GM19452 (cell line): ENCODE measurements at regions not wholly inside any gene's neighbourhood (a gene's known extent, or its start where the extent isn't known, plus 50 kb on each side); places are given as distances from the start of the nearest gene placed in this dataset.
"Not testable (repeated sequence)": the region's sequence is repeated elsewhere in the genome, so short reads cannot be mapped to it uniquely, and the experiment has no call there.

Source experiments
- ATAC-seq: cut with Tn5 transposase; IDR thresholded peaks from one replicate; pipeline ENCODE4 v1.9.1; 2021; ENCODE audit not compliant: unreplicated experiment

DNA sequence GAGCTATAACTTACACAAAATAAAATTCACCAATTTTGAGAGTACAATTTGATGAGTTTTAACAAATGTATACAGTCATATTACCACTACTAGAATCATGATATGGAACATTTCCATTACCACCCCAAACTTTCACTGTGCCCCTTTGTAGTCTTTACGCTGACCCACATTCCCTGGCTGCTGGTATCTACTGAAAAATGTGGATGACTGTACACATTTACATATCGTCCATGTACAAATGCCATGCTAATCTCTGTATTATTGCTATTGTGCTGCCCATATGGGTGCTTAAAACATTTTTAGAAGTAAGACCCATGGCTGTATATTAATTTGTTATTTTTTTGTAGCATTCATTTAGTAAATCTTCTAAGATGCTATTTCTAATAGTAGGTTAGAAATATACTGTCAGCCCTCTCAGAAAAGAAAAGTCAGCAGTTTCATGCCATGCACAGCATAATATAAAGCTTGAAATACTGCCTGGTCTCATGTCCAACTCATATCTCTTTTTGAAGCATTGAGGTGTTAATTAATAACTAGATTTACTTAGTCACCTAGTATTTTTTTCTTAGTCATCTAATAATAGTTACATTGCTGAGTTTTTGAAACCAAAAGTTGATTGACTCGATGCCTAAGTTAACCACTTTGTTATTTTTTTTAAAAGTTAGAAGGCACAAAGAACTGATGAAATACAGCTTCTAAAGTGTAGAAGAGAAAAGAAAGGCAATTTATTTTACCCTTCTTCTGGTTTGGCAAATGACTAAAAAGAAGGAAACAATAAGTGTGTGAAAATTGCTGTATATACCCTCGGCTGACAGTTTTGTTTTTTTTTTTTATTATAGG lies 188.3 kb upstream of the MEF2C start:
- peak; percentile 85 for ATAC-seq

DNA sequence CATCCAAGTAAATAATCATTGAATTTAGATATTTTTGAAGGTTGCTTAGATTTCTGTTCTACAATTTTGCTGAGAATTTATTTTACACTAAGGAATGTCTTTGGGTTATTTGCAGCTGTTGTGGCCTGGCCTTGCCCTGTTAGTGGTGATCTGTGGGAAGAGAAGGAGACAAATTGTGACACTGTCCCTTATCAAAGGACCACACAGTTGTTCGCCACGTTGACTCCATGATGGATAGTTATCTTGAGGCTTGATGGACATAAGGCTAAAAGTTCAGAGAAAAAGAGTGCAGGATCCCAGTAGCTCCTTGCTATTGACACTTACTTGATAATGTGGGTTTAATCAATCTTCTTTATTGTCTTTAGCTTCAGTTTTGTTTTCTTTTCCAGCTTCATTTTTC lies 186.6 kb upstream of the MEF2C start:
- no peak for ATAC-seq

DNA sequence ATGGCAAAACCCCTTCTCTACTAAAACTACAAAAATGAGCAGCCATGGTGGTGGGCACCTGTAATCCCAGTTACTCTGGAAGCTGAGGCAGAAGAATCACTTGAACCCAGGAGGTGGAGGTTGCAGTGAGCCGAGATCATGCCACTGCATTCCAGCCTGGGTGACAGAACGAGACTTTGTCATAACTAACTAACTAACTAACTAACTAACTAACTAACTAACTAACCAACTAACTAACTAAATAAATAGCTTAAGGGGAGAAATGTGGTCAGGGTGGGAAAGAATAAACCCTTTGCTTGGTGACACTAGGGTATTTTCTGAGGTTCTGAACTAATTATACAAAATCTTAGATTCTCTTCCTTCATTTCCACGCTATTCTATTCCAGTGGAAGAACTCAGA lies 184.4 kb upstream of the MEF2C start:
- no peak for ATAC-seq

DNA sequence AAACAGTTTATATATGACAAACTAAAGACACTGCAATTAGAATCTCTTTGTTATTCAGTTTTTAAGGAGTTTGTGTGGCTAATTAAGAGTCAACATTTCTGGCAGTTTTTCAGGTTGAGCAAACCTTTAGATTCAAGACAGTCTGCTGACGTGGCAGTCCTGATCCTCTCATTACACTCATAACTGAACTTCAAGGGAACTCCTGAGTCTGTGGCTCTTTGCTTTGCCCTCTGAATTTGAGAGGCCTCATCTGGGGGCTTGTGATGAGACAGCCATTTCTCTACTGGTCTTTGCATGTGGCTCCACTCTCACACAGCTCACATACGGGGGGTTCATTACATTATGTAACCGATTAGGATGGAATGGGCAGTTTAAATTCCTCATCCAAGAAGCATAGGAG lies 182.9 kb upstream of the MEF2C start:
- no peak for ATAC-seq

DNA sequence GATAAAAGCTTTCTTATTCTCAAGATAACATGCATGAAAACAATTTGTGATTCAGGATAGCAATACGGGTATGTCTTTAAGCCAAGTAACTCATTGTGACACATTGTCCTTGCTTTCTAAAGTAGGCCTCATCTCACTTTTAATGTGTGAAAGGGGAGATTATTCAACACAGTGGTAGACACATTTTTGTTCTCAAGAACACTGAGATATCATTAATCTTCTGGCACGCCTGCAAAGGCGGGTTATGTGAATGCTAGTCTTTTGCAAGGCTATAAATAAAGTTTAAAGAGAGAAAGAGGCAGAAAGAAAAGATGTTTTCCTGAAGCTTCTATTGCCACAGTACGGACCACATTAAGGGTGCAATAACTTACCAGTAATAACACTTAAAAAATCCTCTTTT lies 181.8 kb upstream of the MEF2C start:
- no peak for ATAC-seq

DNA sequence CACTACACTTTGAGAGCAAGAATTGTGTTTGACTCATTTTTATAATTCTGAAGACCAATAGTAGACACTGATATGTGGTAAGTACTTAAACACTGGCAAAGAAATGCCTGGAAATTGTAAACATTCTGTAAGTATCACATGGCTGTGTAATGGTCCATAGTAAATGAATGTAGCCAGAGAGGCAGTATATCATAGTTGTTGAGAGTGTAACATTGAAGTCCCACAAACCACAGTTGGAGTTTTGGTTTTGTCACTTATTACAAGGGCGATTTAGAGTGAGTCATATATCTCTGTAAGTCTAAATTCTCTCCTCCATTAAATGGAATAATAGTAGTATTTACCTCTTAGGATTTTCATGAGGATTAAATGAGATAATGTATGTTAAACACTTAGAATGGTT lies 181.1 kb upstream of the MEF2C start:
- ATAC-seq: peak; percentile 71

DNA sequence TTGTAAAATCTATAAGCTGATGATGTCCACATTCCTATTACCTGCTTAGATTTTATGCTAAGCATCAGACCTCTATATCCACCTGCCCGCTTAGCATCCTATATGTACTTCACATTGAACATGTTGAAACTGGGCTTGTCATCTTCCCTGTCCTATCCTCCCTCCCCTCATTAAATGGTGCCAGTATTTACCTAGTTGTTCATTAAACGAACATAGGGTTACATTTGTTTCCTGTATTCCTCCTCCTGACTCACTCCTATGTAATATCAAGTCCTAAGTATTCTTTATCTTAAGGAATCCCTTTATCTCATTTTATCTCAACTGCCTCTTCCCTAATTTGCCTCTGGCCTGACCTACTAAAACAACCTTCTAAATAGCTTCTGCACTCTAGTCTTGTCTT lies 177.8 kb upstream of the MEF2C start:
- no peak for ATAC-seq

DNA sequence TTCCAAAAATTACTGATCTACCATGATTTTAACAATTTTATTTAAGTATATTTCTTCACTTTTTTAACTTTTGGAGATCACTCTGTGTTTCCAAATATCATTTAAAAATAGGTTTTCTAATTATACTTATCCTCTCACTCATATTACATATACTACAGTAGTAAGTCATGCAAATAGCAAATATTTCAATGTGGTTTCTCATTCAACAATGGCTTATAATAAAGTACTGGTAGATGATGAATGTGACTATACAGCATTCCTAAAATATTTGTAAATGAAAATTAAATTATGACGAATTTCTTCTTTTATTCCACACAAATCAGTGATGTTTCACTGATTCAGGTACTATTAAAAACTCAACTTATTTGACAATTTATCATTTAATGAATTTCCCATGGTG lies 176.3 kb upstream of the MEF2C start:
- ATAC-seq: no peak

DNA sequence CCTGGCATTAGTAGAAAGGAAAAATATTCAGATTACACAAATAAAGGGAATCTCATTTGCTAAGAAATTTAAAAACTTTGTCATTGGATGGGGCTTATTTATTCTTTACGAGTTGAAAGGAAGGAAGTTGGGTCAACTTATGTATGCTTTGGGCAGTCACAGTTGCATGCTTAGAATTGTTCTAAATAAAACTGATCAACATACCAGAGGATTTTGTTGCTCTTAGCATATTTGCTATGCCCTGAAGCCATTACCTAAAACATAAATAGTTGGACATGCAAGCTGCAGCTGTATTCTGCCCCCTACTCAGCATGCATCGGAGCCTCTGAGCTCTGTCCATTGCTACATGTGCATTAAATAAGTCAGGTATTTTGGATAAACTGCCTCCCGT lies 172.7 kb upstream of the MEF2C start:
- no peak for ATAC-seq

DNA sequence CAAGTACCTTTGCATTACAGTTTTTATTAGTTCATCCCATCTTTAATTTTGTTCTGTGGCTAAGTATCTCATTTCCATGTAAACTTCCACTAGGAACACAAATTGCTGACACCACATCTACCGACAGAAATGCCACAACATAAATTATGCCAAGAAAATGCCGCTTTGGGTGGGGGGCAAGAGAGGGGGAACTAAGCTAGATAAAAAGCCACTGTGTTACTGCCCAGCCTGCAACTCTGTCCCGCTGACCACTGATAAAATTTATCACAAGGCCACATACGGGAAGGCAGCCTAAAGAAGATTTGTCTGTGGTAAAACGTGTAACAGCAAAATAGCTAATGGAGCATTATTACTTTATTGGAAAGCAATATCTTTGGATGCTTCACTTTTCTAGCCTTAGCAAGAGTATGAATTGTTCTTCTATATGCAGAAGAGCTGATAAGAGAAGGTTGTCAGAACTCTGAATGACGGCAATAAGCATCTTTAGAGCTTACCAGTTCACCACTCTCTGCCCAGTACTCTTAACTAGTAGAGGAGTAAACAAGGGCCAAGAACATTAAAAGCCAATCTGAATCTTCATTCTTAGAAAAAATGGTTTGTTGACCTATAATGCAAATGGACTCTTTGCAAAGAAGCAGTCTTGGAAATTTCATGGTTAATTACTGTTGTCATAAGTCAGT lies 172.2 kb upstream of the MEF2C start:
- ATAC-seq: no peak

DNA sequence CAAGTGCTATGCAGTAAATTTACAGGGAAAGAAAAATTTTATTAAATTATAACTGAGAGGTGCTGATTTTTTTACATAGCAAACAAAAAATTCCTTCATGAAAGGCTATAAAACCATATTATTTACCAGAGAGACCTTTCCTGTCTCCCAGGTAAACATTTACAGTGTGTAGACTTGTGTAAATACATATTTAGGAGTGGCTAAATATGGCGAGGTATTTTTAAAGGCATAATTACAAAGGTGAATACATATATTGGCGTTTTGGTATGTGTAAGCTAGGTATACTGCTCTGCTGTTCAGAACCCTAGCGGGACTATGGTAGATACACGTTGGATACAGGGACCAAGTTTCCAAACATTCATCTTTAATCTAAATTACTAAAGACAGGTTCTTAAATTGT lies 170.6 kb upstream of the MEF2C start:
- ATAC-seq: no peak

DNA sequence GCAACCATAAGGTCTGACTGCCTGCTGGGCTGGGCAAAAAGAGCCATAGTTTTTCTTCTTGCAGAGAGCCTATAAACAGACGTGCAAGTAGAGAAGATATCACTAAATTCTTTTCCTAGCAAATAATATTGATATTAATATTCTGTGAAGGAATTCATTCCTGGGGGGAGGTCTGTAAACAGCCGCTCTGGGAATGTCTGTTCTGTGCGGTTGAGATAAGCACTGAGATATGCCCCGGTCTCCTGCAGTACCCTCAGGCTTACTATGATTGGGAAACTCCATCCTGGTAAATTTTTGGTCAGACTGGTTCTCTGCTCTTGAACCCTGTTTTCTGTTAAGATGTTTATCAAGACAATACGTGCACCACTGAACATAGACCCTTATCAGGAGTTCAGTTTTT lies 167.1 kb upstream of the MEF2C start:
- not testable (repeated sequence) for ATAC-seq

DNA sequence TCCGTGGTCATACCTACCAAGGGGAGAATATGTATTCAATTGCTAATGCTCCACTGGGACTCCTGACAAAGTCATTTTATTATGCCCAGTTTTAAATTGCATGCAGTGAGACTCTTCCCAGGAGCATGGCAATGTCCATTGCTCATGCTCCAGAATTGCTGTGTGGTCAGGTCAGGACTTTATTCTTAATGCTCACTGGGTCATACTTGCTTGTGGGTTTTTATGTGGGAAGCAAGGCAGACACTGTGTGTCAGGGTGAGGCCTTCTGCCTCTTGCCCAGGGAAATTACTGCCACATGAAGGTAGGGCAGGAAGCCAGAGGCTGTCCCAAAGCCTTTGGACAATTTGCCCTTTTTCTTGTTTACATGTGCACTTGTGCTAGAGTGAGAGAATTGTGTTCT lies 164.6 kb upstream of the MEF2C start:
- no peak for ATAC-seq

DNA sequence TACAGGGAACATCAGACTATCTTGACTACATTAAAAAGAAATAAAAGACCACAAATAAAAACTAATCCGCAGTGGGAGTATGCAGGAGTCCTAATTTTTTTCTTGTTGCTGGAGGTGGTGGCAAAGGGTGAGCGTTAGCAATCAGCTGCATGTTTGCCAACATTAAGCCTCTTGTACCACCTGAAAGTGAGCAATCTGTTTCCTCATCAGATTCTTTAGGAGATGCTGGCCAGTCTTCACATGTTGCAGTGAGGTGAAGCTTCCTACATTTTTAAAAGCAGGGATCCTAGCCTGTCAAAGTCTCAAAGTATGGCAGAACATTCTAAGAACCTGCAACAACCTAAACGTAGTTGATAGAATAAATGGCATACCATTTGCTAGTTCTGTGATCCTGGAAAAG lies 162.2 kb upstream of the MEF2C start:
- ATAC-seq: no peak

DNA sequence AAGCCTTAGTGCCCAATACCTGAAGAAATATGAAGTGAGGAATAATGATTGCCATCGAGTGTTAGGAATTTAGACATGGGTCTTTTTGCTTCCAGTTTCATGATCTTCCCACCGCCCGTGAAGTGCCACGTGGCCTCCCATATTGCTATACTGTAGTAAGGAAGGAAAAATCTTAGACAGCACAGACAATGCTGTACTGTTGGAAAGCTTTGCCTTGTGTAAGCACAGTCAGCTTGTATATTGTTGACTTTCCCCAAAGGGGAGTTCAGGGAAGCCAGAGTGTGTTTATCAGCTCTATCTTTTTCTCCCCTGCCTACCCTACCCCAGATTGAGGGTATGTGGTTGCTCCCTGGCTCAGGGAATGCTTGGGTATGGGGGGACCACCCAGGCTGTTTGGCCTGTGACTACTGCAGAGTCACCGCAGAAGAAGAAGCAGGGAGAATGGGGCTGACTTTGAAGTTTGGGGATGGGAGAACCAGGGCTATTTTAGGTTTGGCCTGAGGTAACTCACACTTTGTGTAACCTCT lies 161.8 kb upstream of the MEF2C start:
- ATAC-seq: no peak

DNA sequence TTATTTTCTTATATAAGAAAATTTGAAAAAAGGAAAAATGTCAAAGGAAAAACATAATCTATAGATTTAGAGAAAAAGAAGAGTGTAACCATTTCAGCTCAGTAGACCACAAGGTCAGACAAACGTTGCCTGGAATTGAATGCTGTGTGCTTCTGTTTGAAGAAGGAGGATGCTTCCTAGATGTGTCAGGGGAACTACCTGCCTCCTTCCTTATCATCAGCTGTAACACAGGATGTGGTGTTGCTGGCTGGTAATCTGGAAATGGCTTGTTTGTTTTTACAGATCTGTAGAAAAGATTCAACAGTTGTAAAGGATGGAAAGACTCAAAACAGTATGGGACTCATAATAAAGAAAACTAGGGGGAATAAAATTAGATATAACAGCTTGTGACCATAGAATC lies 160.7 kb upstream of the MEF2C start:
- peak; percentile 79 for ATAC-seq

DNA sequence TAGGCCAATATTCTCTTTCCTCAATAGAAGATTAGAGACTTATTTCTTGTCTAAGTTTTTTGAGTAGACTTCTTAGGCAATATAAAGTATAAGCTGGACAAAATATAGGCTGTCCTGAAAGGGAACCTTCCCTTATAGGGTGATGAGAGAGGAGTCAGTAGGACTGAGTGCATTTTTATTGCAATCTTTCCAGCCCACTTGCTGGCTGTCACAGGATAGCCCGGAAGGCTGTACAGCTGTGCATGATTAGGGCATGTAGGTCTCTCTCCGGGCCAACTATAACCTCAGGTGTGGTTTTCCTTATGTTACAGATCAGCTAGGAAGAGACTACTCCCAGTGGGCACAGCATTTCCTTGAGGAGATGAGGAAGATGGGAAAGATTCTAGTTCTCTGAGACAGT lies 159.8 kb upstream of the MEF2C start:
- no peak for ATAC-seq

DNA sequence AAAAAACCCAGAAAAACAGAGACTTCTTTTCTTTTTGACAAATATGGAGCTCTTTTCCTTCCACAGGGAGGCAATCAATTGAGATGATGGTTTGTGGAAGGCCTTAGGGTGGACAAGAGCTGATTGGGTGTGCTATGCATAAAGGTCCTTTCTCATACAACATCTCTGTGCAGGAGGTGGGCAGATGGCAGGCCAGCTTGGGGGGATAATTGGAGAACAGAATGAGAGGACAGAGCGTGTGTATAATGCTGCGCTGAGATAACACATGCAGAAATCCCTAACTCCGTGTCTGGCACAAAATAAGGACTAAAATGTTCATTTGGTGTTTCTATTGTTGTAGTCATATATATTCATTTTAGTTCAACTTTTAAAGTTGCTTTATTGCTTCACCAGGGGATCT lies 159.0 kb upstream of the MEF2C start:
- no peak for ATAC-seq

DNA sequence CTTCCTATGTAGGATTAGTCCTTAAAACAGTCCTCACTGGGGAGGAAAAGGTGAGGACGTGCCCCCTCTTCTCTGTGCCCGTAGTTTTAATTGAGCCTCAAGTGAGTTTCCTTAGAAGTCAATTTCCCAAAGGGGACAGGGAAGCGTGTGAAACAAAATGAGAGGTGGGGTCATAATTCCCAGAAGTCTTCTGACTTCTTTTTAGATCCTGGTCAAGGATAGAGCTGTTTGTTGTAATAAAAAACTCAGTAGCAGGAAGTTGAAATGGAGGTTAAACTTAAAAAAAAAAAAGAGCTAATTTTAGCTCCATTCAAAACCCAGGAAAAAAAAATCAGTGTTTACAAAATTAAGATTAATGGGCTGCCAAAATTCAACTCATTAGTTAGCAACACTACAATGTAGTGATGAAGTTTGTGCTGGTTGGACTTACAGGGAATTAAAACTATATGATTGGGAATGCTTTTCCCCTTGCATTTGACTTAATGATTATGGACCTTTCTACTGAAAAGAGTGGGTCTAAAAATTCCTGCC lies 158.3 kb upstream of the MEF2C start:
- ATAC-seq: no peak

DNA sequence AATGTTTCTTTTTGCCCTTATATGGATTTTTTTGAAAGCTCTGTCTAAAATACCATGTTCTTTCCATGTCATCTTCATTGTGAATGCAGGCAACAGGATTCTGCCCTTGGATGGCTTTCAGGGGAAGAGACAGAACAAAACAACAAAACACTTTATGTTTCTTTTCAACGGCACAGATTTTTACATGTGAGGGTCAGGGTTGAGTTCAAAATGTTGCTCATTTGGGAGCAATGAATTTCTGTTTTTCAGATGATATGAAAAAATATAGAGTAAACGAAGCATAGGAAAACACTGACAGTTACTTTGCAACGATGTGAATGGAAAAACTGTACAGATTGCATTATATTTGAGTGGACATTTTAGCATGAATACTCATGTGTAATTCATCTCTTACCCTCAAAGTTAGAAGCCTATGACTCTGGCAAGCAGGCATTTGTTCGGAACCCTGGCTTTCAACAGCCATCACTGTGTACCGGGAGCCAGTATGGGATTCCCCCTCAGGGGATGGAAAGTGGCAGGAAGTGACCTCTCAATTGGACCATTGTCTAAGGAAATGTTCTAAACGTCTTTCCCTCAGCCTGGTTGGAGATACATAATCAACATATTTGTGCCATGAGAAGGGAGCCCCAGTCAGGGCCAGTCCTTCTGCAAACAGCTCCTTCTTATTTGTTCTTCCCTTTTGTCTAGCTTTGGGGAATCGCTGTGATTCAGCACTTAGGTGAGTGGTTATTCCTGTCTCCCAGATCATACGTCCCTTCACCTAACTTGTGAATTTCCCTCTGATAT lies 153.9 kb upstream of the MEF2C start:
- ATAC-seq: no peak

DNA sequence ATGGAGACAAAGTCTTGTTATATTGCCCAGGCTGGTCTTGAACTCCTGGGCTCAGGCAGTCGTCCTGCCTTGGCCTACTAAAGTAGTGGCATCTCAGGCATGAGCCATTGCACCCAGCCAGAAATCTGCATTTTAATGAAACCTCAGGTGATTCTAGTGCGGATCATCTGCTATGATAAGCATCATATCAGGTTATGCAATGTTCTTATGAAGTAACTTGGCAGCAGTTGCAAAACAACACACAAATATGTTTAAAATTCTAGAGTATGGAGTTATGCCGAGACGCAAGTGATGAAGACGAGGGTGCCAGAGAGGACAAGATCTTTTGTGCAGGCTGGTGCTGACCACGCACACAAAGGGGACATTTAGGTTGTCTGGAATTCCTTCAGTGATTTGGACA lies 153.2 kb upstream of the MEF2C start:
- ATAC-seq: no peak
